H1 (cell line): ENCODE measurements at regions not wholly inside any gene's neighbourhood (a gene's known extent, or its start where the extent isn't known, plus 50 kb on each side); places are given as distances from the start of the nearest gene placed in this dataset.

Source experiments
- BCL11A ChIP-seq, 2 experiments: IDR thresholded peaks; one replicate each; pipeline ENCODE4 v1.6.1; 2011; ENCODE audit warnings: low read depth in 2 of 2, low read length in 2 of 2, mild to moderate bottlenecking in 2 of 2
- NRF1 ChIP-seq: IDR thresholded peaks from 2 replicates; pipeline ENCODE4 v1.6.1; 2011; ENCODE audit warnings: mild to moderate bottlenecking, low read depth, low read length, improper control_type of control experiment

DNA sequence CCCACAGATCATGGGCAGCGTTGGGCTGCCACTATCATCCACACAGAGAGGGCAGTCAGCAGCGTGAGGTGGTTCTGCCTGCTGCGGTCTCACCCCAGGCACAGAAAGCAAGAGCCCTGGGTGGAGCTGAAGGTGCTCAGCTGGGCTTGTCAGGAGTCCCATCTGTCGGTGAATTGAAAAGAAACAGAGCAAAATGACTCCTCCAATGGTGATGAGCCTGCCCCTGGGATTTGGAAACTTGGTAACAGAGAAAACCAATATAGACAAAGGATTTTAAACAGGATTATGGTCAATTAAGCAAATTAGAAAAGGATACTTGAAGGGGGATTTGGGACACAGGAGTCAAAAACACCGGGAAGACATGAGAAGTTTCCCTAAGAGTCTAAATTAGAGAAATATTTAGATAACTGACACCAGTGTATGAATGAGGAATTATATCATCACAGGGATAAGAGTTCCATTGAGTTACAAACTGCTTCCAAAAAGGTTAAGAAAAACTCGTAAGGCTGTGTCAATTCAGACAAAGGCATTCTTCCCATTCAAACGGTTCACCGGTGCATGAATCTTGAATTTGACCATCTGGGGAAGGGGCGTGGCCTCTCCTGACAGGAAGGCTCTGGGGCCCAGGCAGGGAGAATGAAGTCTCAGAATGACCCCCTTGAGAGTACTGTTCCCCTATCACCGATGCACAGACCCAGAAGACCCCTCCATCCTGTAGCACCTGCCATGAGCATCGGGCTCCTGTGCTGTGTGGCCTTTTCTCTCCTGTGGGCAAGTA lies 70.0 kb upstream of the PRSS58 start (continued):
- TF ChIP-seq NRF1 = no peak
- no peak for TF ChIP-seq BCL11A (IDR thresholded peaks at IDR 0.05; ENCODE audit: low read depth in 2 of 2, low read length in 2 of 2)
